Natural killer cell (primary cell): ENCODE measurements at regions not wholly inside any gene's neighbourhood (a gene's known extent, or its start where the extent isn't known, plus 50 kb on each side); places are given as distances from the start of the nearest gene placed in this dataset.

Experiments
- ATAC-seq, 3 donors: fragments of 150-1000 bp in 2 of 3; fragments of 200-7000 bp in 1 of 3; cut with Tn5 transposase; 1 replicate in 1 of 3; 2 replicates in 2 of 3; pipeline ENCODE4 v1.10.0; 2021; ENCODE audit warnings: mild to moderate bottlenecking in 2 of 3, moderate library complexity in 2 of 3
- DNase-seq, 2 donors: peaks; one replicate each; pipeline versions ENCODE4 v3.0.0 to v3.0.0-alpha.2; 2013 to 2021; ENCODE audit warnings: mixed read lengths in 1 of 2
- H3K27ac ChIP-seq: one replicate; pipeline ENCODE4 v1.5.1; 2013; ENCODE audit warnings: mild to moderate bottlenecking, low read length
- H3K27me3 ChIP-seq: one replicate; pipeline ENCODE4 v1.6.1; 2013; ENCODE audit warnings: low read length; ENCODE audit not compliant: control insufficient read depth, insufficient read depth
- H3K36me3 ChIP-seq: one replicate; pipeline ENCODE4 v1.6.1; 2013; ENCODE audit warnings: low read length; ENCODE audit not compliant: control insufficient read depth, insufficient read depth
- H3K4me1 ChIP-seq: one replicate; pipeline ENCODE4 v1.6.1; 2013; ENCODE audit warnings: low read length; ENCODE audit not compliant: control insufficient read depth, insufficient read depth
- H3K4me3 ChIP-seq: one replicate; pipeline ENCODE4 v1.5.1; 2013; ENCODE audit warnings: low read length
- H3K9me3 ChIP-seq: one replicate; pipeline ENCODE4 v1.6.1; 2013; ENCODE audit warnings: low read length; ENCODE audit not compliant: control insufficient read depth, insufficient read depth
- H3K27ac Mint-ChIP-seq, 2 donors: one replicate each; pipeline ENCODE4 v1.8.0; 2022; ENCODE audit warnings: mild to moderate bottlenecking in 2 of 2, mixed read lengths in 2 of 2, moderate library complexity in 1 of 2
- H3K27me3 Mint-ChIP-seq, 2 donors: one replicate each; pipeline ENCODE4 v1.8.0; 2022; ENCODE audit warnings: low read depth in 2 of 2, mixed read lengths in 2 of 2
- H3K36me3 Mint-ChIP-seq: one replicate; pipeline ENCODE4 v1.8.0; 2022; ENCODE audit warnings: mixed read lengths
- H3K4me1 Mint-ChIP-seq, 2 donors: one replicate each; pipeline ENCODE4 v1.8.0; 2022; ENCODE audit warnings: mixed read lengths in 2 of 2
- H3K4me3 Mint-ChIP-seq: one replicate; pipeline ENCODE4 v1.8.0; 2022; ENCODE audit warnings: mild to moderate bottlenecking, moderate library complexity, mixed read lengths
- H3K9me3 Mint-ChIP-seq, 2 donors: one replicate each; pipeline ENCODE4 v1.8.0; 2022; ENCODE audit warnings: mixed read lengths in 2 of 2
- CTCF ChIP-seq: fragments of 200-600 bp; IDR thresholded peaks from one replicate; pipeline ENCODE4 v1.8.0; 2022; ENCODE audit warnings: antibody characterized with exemption
- WGBS: methylation state at CpG from one replicate; pipeline ENCODE4 v1.1.7; 2013; ENCODE audit warnings: missing lambda C conversion rate; ENCODE audit not compliant: insufficient coverage; 5-methylcytosine and 5-hydroxymethylcytosine counted together
- intact Hi-C: fragments of 100-400 bp; cut with micrococcal nuclease; formaldehyde crosslinking; loops from one replicate; pipeline ENCODE4 v1.14.2; 2022

GRCh38 chr3:107032111-107032510 lies 345.1 kb upstream of the CCDC54 start:
- no peaks in the 10 kb centered on the region for H3K36me3 Mint-ChIP-seq
- H3K27me3 Mint-ChIP-seq = no peaks in the 10 kb centered on the region
- Histone ChIP-seq H3K9me3 (no peaks in the 10 kb centered on the region), H3K27ac (no peak overlapping the region), H3K36me3 (no peaks in the 10 kb centered on the region), H3K4me3 (no peak overlapping the region), H3K27me3 (no peaks in the 10 kb centered on the region), H3K4me1 (no peaks in the 10 kb centered on the region)
- WGBS = no CpG with 5 or more reads among the region's 2 CpGs
- H3K27ac Mint-ChIP-seq = no peak overlapping the region
- H3K4me1 Mint-ChIP-seq = no peaks in the 10 kb centered on the region
- H3K9me3 Mint-ChIP-seq = peaks cover 15 to 23% of the 10 kb centered on the region in 2 donors
- DNase-seq = no peak
- no peak for TF ChIP-seq CTCF
- intact Hi-C loops = no loop called here
- no peak overlapping the region for H3K4me3 Mint-ChIP-seq
- ATAC-seq = no peak

- Histone ChIP-seq H3K36me3 (no peaks in the 10 kb centered on the region), H3K4me1 (no peaks in the 10 kb centered on the region), H3K4me3 (no peak overlapping the region), H3K27me3 (no peaks in the 10 kb centered on the region), H3K9me3 (no peaks in the 10 kb centered on the region), H3K27ac (no peak overlapping the region)
- DNase-seq (no peak), ATAC-seq (no peak)
- 90% methylated on average over 2 of the region's 3 CpGs for WGBS
- no peaks in the 10 kb centered on the region for H3K4me1 Mint-ChIP-seq
- H3K27me3 Mint-ChIP-seq = no peaks in the 10 kb centered on the region
- H3K27ac Mint-ChIP-seq = no peak overlapping the region
- peaks cover 18 to 23% of the 10 kb centered on the region in 2 donors for H3K9me3 Mint-ChIP-seq
- no peak overlapping the region for H3K4me3 Mint-ChIP-seq
- intact Hi-C loops = no loop called here
- peaks cover 9% of the 10 kb centered on the region for H3K36me3 Mint-ChIP-seq
- TF ChIP-seq CTCF = no peak
Observed at GRCh38 chr3:107034142-107034541, 343.1 kb upstream of the CCDC54 start.

GRCh38 chr3:107035176-107035575 lies 342.1 kb upstream of the CCDC54 start:
- H3K36me3 Mint-ChIP-seq = peaks cover 9% of the 10 kb centered on the region
- no peak overlapping the region for H3K27ac Mint-ChIP-seq
- H3K4me3 Mint-ChIP-seq = no peak overlapping the region

More at GRCh38 chr3:107035176-107035575, 342.1 kb upstream of the CCDC54 start:
- Histone ChIP-seq H3K36me3 (no peaks in the 10 kb centered on the region), H3K4me1 (no peaks in the 10 kb centered on the region), H3K27ac (no peak overlapping the region), H3K9me3 (no peaks in the 10 kb centered on the region), H3K27me3 (no peaks in the 10 kb centered on the region), H3K4me3 (no peak overlapping the region)
- WGBS = 85% methylated on average over 2 of the region's 2 CpGs
- no peak for TF ChIP-seq CTCF
- ATAC-seq = no peak
- no peaks in the 10 kb centered on the region for H3K27me3 Mint-ChIP-seq
- no peak for DNase-seq
- H3K4me1 Mint-ChIP-seq = no peaks in the 10 kb centered on the region
- intact Hi-C loops = no loop called here
- peaks cover 16 to 20% of the 10 kb centered on the region in 2 donors for H3K9me3 Mint-ChIP-seq
